Urothelium cell line (cell line): ENCODE measurements at regions not wholly inside any gene's neighbourhood (a gene's known extent, or its start where the extent isn't known, plus 50 kb on each side); places are given as distances from the start of the nearest gene placed in this dataset.
A peak's percentile ranks its signal among the peaks of the same experiment; 100 is the strongest.
"Not testable (repeated sequence)": the region's sequence is repeated elsewhere in the genome, so short reads cannot be mapped to it uniquely, and the experiment has no call there.

Experiments
- DNase-seq: peaks from one replicate; pipeline ENCODE4 v3.0.0; 2011; ENCODE audit warnings: low spot score, mixed read lengths
- FAIRE-seq: peaks from 2 replicates; lab custom pipeline; 2011; peaks lifted over from hg19 to GRCh38; lab: Jason Lieb, UNC

GRCh38 chr3:20921112-20921511 lies 735.1 kb upstream of the SGO1 start:
- DNase-seq, FAIRE-seq: not testable (repeated sequence)

GRCh38 chr3:20916951-20917606 lies 731.1 kb upstream of the SGO1 start:
- FAIRE-seq (no peak), DNase-seq (no peak)

GRCh38 chr3:20914310-20914709 lies 728.3 kb upstream of the SGO1 start:
- no peak for FAIRE-seq

GRCh38 chr3:20912406-20912805 lies 726.4 kb upstream of the SGO1 start:
- DNase-seq (no peak), FAIRE-seq (no peak)

More at GRCh38 chr3:20914310-20914709, 728.3 kb upstream of the SGO1 start:
- no peak for DNase-seq

- DNase-seq (no peak), FAIRE-seq (no peak)
Measured at GRCh38 chr3:20909511-20909910, 723.5 kb upstream of the SGO1 start.

GRCh38 chr3:20905210-20905805 lies 719.3 kb upstream of the SGO1 start:
- DNase-seq (peak; percentile 19), FAIRE-seq (no peak)

GRCh38 chr3:20904671-20905070 lies 718.7 kb upstream of the SGO1 start:
- FAIRE-seq (no peak), DNase-seq (no peak)

GRCh38 chr3:20898962-20899361 lies 713.0 kb upstream of the SGO1 start:
- FAIRE-seq (no peak), DNase-seq (no peak)

GRCh38 chr3:20890111-20890519 lies 704.1 kb upstream of the SGO1 start:
- FAIRE-seq (no peak), DNase-seq (no peak)

- no peak for FAIRE-seq
- DNase-seq = no peak
Measured at GRCh38 chr3:20878691-20879090, 692.7 kb upstream of the SGO1 start.

- no peak for DNase-seq
- no peak for FAIRE-seq
Measured at GRCh38 chr3:20873235-20873634, 687.2 kb upstream of the SGO1 start.

- DNase-seq (no peak), FAIRE-seq (no peak)
Measured at GRCh38 chr3:20870106-20870899, 684.3 kb upstream of the SGO1 start.

GRCh38 chr3:20865803-20866202 lies 679.8 kb upstream of the SGO1 start:
- DNase-seq = peak; percentile 9
- FAIRE-seq = no peak

- DNase-seq (no peak), FAIRE-seq (no peak)
Measured at GRCh38 chr3:20861454-20861853, 675.4 kb upstream of the SGO1 start.

- no peak for DNase-seq
- no peak for FAIRE-seq
Measured at GRCh38 chr3:20857636-20858035, 671.6 kb upstream of the SGO1 start.

GRCh38 chr3:20853890-20854289 lies 667.9 kb upstream of the SGO1 start:
- no peak for DNase-seq
- FAIRE-seq = no peak

- DNase-seq (no peak), FAIRE-seq (no peak)
Measured at GRCh38 chr3:20852712-20853111, 666.7 kb upstream of the SGO1 start.

GRCh38 chr3:20849975-20850374 lies 664.0 kb upstream of the SGO1 start:
- FAIRE-seq (no peak), DNase-seq (no peak)

GRCh38 chr3:20846832-20847231 lies 660.8 kb upstream of the SGO1 start:
- DNase-seq (no peak), FAIRE-seq (no peak)

GRCh38 chr3:20846066-20846465 lies 660.1 kb upstream of the SGO1 start:
- DNase-seq = no peak
- no peak for FAIRE-seq

- DNase-seq (no peak), FAIRE-seq (no peak)
Measured at GRCh38 chr3:20844851-20845250, 658.8 kb upstream of the SGO1 start.
